HCT116 (cell line): ENCODE measurements at regions not wholly inside any gene's neighbourhood (a gene's known extent, or its start where the extent isn't known, plus 50 kb on each side); places are given as distances from the start of the nearest gene placed in this dataset.

Source experiments
- ATAC-seq: fragments of 200-7000 bp; cut with Tn5 transposase; 2 replicates; pipeline ENCODE4 v1.9.1; 2020; ENCODE audit warnings: mild to moderate bottlenecking, moderate library complexity
- BruUV-seq: library from RNA; stranded (reverse); fragments of 400-500 nt; replicated peaks from 2 replicates; lab custom pipeline; 2021; lab: Mats Ljungman, UMichigan
- CTCF ChIA-PET: fragments of 300-600 bp; sonication (Branson Sonifier 250); formaldehyde crosslinking; loops from one replicate; lab custom pipeline; 2021; ENCODE audit warnings: antibody characterized with exemption; lab: Charles Lee
- POLR2A ChIA-PET: fragments of 300-600, 350-600 bp; sonication (Branson Sonifier 250); formaldehyde crosslinking; loops from one replicate; lab custom pipeline; 2021; ENCODE audit warnings: antibody characterized with exemption; lab: Charles Lee
- RAD21 ChIA-PET, 2 experiments: fragments of 300-600 bp; sonication (Branson Sonifier 250); formaldehyde crosslinking; loops; one replicate each; lab custom pipeline; 2023; ENCODE audit warnings: low total read pairs in 2 of 2; ENCODE audit not compliant: uncharacterized antibody in 2 of 2, unreplicated experiment in 2 of 2, low non-redundant PET in 1 of 2; lab: Charles Lee
- DNase-seq: peaks from one replicate; pipeline ENCODE4 v3.0.0-alpha.2; 2010; ENCODE audit warnings: low read depth, low spot score
- H2AFZ ChIP-seq: fragments of 200-600 bp; shearing (Covaris generic), sonication (generic); 2 replicates; pipeline ENCODE4 v1.6.1; 2017; ENCODE audit warnings: low read depth, mixed run types, mixed read lengths, antibody characterized with exemption, low read length; ENCODE audit not compliant: poor library complexity, severe bottlenecking
- H3K27ac ChIP-seq: 2 replicates; pipeline ENCODE4 v1.5.1; 2012; ENCODE audit warnings: low read depth, low read length
- H3K27me3 ChIP-seq: fragments of 200-600 bp; sonication (generic); 2 replicates; pipeline ENCODE4 v1.6.1; 2016; ENCODE audit warnings: mixed run types, low read length, mixed read lengths; ENCODE audit not compliant: insufficient read depth
- H3K36me3 ChIP-seq, 2 experiments: fragments of 200-500 bp in 1 of 2; fragments of 200-600 bp in 1 of 2; sonication (Bioruptor generic) in 1 of 2; sonication (generic) in 1 of 2; 2 replicates each; pipeline versions ENCODE4 v1.5.1 to v1.6.1; 2014 to 2016; ENCODE audit warnings: low read length in 2 of 2, inconsistent platforms in 1 of 2, mixed read lengths in 1 of 2, mixed run types in 1 of 2; ENCODE audit not compliant: insufficient read depth in 2 of 2, control insufficient read depth in 1 of 2
- H3K4me1 ChIP-seq, 2 experiments: fragments of 200-600 bp in 1 of 2; sonication (generic) in 1 of 2; 2 replicates each; pipeline versions ENCODE4 v1.5.1 to v1.6.1; 2012 to 2017; ENCODE audit warnings: low read length in 2 of 2, inconsistent platforms in 1 of 2, mild to moderate bottlenecking in 1 of 2, mixed read lengths in 1 of 2, mixed run types in 1 of 2, moderate library complexity in 1 of 2; ENCODE audit not compliant: insufficient read depth in 2 of 2, control insufficient read depth in 1 of 2
- H3K4me2 ChIP-seq: fragments of 200-600 bp; sonication (generic); 2 replicates; pipeline ENCODE4 v1.6.1; 2017; ENCODE audit warnings: mixed run types, low read length, mixed read lengths
- H3K4me3 ChIP-seq, 2 experiments: fragments of 200-600 bp in 1 of 2; sonication (generic) in 1 of 2; replicated peaks in 1 of 2; 2 replicates each; pipeline ENCODE4 v1.5.1; 2011 to 2016; ENCODE audit warnings: low read length in 2 of 2, control low read depth in 1 of 2, low read depth in 1 of 2, mild to moderate bottlenecking in 1 of 2, mixed read lengths in 1 of 2, mixed run types in 1 of 2
- H3K79me2 ChIP-seq: fragments of 200-600 bp; sonication (generic); 2 replicates; pipeline ENCODE4 v1.6.1; 2017; ENCODE audit warnings: mild to moderate bottlenecking, mixed run types, low read length, moderate library complexity, mixed read lengths; ENCODE audit not compliant: insufficient read depth
- H3K9ac ChIP-seq: fragments of 200-600 bp; sonication (generic); 2 replicates; pipeline ENCODE4 v1.6.1; 2016; ENCODE audit warnings: low read length, mixed read lengths
- H3K9me2 ChIP-seq: fragments of 200-600 bp; sonication (generic), shearing (Covaris generic); 2 replicates; pipeline ENCODE4 v1.6.1; 2017; ENCODE audit warnings: mixed run types, mild to moderate bottlenecking, moderate library complexity; ENCODE audit not compliant: insufficient read depth
- H3K9me3 ChIP-seq, 2 experiments: fragments of 200-500 bp in 1 of 2; fragments of 200-600 bp in 1 of 2; sonication (Bioruptor generic) in 1 of 2; sonication (generic) in 1 of 2; 2 replicates each; pipeline ENCODE4 v1.6.1; 2014 to 2017; ENCODE audit warnings: low read length in 2 of 2, mixed read lengths in 2 of 2, inconsistent platforms in 1 of 2, low read depth in 1 of 2, mild to moderate bottlenecking in 1 of 2, mixed run types in 1 of 2, moderate library complexity in 1 of 2; ENCODE audit not compliant: control insufficient read depth in 1 of 2, insufficient read depth in 1 of 2
- H4K20me1 ChIP-seq: fragments of 200-600 bp; sonication (generic), shearing (Covaris generic); 2 replicates; pipeline ENCODE4 v1.6.1; 2017; ENCODE audit warnings: mixed run types, mild to moderate bottlenecking, moderate library complexity; ENCODE audit not compliant: insufficient read depth
- CEBPB ChIP-seq: IDR thresholded peaks from 2 replicates; pipeline ENCODE4 v1.6.1; 2012; ENCODE audit warnings: low read depth
- CTCF ChIP-seq, 3 experiments: fragments of 200-600 bp in 1 of 3; sonication (generic) in 1 of 3; IDR thresholded peaks in 2 of 3; conservative IDR thresholded peaks in 1 of 3; 2 replicates each; pipeline ENCODE4 v1.5.1; 2012 to 2017; ENCODE audit warnings: low read depth in 2 of 3, low read length in 2 of 3, antibody characterized with exemption in 1 of 3, borderline replicate concordance in 1 of 3, control low read depth in 1 of 3, mild to moderate bottlenecking in 1 of 3, mixed read lengths in 1 of 3, mixed run types in 1 of 3, moderate library complexity in 1 of 3; ENCODE audit not compliant: insufficient read depth in 1 of 3
- EGR1 ChIP-seq: IDR thresholded peaks from 2 replicates; pipeline ENCODE4 v1.6.1; 2012; ENCODE audit warnings: low read depth
- ELF1 ChIP-seq: IDR thresholded peaks from 2 replicates; pipeline ENCODE4 v1.6.1; 2012; ENCODE audit warnings: low read depth, borderline replicate concordance
- EZH2 ChIP-seq: fragments of 200-600 bp; sonication (generic); IDR thresholded peaks from 2 replicates; pipeline ENCODE4 v1.6.1; 2017; ENCODE audit warnings: antibody characterized with exemption, mixed run types
- EZH2phosphoT487 ChIP-seq: fragments of 200-600 bp; IDR thresholded peaks from 2 replicates; pipeline ENCODE4 v1.6.1; 2018; ENCODE audit warnings: antibody characterized with exemption, borderline replicate concordance
- JUND ChIP-seq: IDR thresholded peaks from 2 replicates; pipeline ENCODE4 v1.6.1; 2012
- POLR2A ChIP-seq: IDR thresholded peaks from 2 replicates; pipeline ENCODE4 v1.7.0; 2011; ENCODE audit warnings: borderline replicate concordance; ENCODE audit not compliant: insufficient read depth, insufficient read length; ENCODE audit errors: extremely low read depth
- SIN3A ChIP-seq: IDR thresholded peaks from 2 replicates; pipeline ENCODE4 v1.6.1; 2012; ENCODE audit warnings: low read depth
- SP1 ChIP-seq: IDR thresholded peaks from 2 replicates; pipeline ENCODE4 v1.6.1; 2012; ENCODE audit warnings: low read depth
- TCF7L2 ChIP-seq: IDR thresholded peaks from 2 replicates; pipeline ENCODE4 v1.7.0; 2011; ENCODE audit warnings: borderline replicate concordance, inconsistent platforms; ENCODE audit not compliant: insufficient read depth, insufficient read length; ENCODE audit errors: extremely low read depth
- ZFX ChIP-seq: fragments of 450-650 bp; IDR thresholded peaks from 2 replicates; pipeline ENCODE4 v1.6.1; 2017
- intact Hi-C: fragments of 100-400 bp; cut with micrococcal nuclease; formaldehyde crosslinking; loops from 2 replicates; pipeline ENCODE4 v1.10.0; 2022
- TF ChIP-seq, protein P1 (sequence below): IDR thresholded peaks from 2 replicates; pipeline ENCODE4 v1.6.1; 2012

- H3K4me2 ChIP-seq: no peak overlapping the region
- no peaks in the 10 kb centered on the region for H3K9me2 ChIP-seq
- H3K4me1 ChIP-seq: no peaks in the 10 kb centered on the region
- ChIA-PET RAD21 (no interaction called here), CTCF (no interaction called here), POLR2A (no interaction called here)
- H3K9ac ChIP-seq: no peak overlapping the region
- no peaks in the 10 kb centered on the region for H3K9me3 ChIP-seq
- no peak for DNase-seq
- no peak overlapping the region for H3K27ac ChIP-seq
- no TSS peak for BruUV-seq
- no peak overlapping the region for H3K4me3 ChIP-seq
- intact Hi-C loops: no loop called here
- no peaks in the 10 kb centered on the region for H3K27me3 ChIP-seq
- H3K79me2 ChIP-seq: no peaks in the 10 kb centered on the region
- no peak overlapping the region for H2AFZ ChIP-seq
- TF ChIP-seq EZH2phosphoT487 (no peak), EZH2 (no peak), CEBPB (no peak), ELF1 (no peak), SIN3A (no peak), EGR1 (no peak), TCF7L2 (no peak), SP1 (no peak), POLR2A (no peak), CTCF (IDR thresholded peaks at IDR 0.05 in 2 of 3, conservative IDR thresholded peaks at IDR 0.05 in 1 of 3; ENCODE audit: borderline replicate concordance in 1 of 3, insufficient read depth in 1 of 3, low read depth in 2 of 3, low read length in 2 of 3) (no peak), ZFX (no peak), JUND (no peak)
- TF ChIP-seq, protein P1, sequence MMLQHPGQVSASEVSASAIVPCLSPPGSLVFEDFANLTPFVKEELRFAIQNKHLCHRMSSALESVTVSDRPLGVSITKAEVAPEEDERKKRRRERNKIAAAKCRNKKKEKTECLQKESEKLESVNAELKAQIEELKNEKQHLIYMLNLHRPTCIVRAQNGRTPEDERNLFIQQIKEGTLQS: no peak
- H3K36me3 ChIP-seq: no peaks in the 10 kb centered on the region
- no peaks in the 10 kb centered on the region for H4K20me1 ChIP-seq
- no peak for ATAC-seq
Observed at GRCh38 chr1:98232678-98233077, 311.8 kb upstream of the DPYD start.
